HT-29 (cell line): ENCODE measurements at regions not wholly inside any gene's neighbourhood (a gene's known extent, or its start where the extent isn't known, plus 50 kb on each side); places are given as distances from the start of the nearest gene placed in this dataset.
"Not testable (repeated sequence)": the region's sequence is repeated elsewhere in the genome, so short reads cannot be mapped to it uniquely, and the experiment has no call there.

Source experiments
- DNase-seq: peaks from one replicate; pipeline ENCODE4 v3.0.0-alpha.2; 2015; ENCODE audit warnings: low spot score

DNA sequence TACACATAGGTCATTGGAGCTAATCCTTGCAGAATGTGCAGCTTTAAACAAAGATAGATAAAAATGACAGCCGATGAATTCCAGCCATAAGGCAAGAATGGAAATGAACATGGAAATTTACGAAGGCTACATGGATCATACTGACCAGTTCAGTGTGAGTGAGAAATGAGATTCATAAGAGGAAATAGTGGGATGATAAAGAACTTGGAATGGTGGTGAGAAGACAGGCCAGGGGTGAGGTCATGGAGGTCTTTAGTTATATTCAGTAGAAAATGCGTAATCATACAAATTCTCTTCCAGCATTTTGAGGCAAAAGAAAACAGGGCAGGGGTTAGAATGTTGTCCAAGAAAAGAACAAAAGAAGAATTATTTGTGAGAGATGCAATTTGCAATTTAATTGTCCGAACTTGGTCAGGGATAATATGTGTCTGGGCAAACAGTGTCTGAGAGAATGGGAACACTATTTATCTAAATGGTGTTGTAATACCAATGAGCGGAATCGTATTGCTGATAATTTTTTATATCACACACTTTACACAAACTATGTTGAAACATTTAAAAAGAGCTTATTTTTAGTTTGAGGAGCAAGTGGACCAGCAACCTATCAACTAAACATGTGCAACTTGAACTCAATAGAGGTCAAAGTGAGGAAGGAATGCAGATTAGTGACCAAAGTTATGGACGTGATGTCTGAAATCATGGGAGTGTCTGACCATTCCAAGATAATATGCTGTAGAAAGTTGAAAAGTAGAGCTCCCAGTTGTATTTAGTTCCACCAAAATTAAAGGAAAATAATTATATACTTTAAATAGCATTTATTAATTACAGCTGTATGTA is 739.0 kb upstream of the NCAM2 start:
- no peak for DNase-seq

GRCh38 chr21:20260124-20260523 is 738.1 kb upstream of the NCAM2 start:
- DNase-seq = no peak

- DNase-seq = no peak
These were observed 736.8 kb upstream of the NCAM2 start for GRCh38 chr21:20261364-20261763.

DNA sequence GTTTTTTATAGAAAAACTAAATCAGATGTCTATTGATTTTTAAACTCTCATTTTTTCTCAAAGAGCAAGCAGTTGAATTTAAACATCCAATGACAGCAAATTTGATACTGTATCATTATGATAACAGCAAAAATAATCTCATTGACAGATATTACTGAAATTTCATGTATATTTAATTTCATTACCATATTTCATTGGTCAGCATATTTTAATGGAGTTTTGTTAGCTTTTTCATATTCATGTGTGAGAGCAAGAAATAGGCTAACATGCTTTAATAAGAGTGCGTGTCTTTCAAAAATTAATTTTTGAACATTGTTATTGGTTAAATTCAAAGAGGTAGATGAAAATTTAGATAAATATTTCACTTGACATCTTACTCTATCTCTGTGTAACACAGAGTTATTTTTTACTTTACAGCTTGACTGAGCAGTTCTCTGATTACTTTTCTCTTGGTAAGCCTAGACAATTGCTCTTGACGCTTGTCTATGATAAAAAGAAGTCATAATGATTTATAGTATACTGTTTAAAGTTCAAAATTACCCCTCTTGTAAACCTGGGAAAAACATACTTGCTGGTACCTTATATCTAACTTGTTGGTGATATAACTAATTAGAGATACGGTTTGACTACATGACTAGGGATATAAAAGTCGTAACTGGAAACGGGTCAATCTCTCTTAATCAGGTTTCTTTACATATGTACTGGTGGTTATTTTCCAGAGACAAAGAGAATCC is 732.3 kb upstream of the NCAM2 start:
- DNase-seq = no peak

GRCh38 chr21:20266441-20266710 is 731.8 kb upstream of the NCAM2 start:
- DNase-seq = no peak

- DNase-seq = no peak
These were observed 727.7 kb upstream of the NCAM2 start for GRCh38 chr21:20270365-20271055.

DNA sequence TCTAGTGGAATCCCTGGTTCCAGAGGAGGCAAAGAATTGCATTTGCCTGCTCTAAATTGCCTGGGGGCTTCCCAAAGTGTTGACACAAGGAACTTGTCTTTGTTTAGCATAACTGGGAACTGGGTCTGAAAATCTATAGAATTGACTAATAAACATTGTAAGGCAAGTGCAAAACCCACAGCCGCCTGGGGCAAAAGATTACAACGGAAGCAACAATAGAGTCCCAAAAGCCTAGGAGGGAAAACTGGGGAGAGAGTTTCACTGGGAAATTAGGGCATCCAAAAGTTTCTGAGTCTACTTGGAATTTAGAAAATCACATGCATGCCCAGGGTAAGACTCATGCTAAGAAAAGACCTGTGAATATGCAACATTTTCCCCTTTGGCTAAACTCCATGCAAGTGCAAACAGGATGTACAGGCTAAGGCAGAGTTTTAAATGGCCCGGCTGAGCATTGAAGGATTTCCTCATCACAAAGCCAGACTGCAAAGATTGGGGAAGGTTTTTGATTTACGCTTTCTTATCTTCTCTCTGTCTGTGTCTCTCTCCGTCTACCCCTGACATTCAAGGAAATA is 725.3 kb upstream of the NCAM2 start:
- no peak for DNase-seq

DNA sequence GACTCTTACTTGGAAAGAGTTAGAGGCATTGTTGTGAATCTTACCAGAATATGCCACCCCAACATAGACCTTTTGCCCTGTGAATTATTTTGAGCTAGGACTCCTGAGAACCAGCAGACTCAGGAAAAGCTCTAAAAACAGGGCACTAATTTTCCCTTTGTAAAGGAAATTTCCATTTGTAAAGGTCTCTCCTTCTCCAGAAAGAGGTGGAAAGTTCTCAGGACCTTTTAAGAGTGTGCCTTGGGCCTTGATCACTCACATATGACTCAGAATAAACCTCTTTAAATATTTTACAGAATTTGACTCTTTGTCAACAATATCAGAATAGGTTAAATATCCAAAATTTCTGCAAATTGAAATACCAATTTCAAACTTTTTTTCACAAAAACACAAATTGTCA is 721.8 kb upstream of the NCAM2 start:
- no peak for DNase-seq

DNA sequence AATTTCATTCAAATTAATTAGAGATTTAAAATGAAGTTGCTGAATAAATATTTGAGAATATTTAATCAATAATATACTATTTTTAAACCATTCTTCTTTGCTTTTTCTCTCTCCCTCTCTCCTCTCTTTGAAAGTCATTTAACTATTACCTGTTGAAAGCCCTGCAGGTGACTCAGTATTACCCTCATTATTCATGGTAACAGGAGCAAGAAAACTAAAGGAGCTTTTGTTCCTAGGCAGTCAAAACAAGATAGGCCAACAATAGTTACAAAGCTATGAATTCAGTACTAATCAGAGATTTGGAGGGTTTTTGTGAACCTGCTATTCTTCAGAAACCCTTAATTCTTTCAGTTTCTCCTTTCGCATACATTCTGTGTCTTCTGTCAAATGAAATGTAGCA is 721.3 kb upstream of the NCAM2 start:
- no peak for DNase-seq

DNA sequence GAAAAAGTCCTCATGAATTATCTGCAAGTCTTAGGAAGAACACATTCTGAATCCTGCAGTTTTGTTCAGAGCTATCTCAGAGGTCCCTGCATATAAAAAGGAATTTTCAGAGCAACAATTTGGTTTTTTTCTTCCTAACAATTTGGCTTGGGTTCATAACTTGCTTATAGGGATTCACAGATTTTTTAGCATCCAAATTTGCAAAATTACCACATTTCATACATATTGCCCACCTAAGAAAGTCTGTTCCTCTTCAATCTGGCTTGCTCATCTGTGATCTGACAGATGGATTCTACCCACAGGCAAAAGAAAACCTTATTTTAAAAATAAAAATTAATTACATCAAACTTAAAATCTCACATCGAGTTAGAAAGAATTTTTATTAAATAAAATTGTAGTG is 714.4 kb upstream of the NCAM2 start:
- DNase-seq = no peak

DNA sequence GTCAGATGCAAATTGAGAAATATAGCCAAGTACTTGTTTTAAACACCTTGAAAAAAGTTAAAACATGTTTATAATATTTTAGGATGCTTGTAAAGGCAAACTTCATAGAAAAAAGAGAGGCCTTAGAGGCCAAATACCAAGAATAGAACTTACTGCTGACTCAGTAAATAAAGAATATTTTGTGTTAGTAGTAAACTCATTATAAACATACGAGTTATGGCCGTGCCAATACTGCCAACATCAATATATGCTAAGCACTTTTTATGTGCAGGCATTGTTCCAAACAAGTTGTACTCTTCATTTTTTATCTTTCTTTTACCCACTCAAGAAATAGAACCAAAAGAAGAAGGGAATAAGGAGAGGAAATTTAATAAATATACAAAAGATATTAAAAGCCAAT is 705.9 kb upstream of the NCAM2 start:
- DNase-seq = no peak

DNA sequence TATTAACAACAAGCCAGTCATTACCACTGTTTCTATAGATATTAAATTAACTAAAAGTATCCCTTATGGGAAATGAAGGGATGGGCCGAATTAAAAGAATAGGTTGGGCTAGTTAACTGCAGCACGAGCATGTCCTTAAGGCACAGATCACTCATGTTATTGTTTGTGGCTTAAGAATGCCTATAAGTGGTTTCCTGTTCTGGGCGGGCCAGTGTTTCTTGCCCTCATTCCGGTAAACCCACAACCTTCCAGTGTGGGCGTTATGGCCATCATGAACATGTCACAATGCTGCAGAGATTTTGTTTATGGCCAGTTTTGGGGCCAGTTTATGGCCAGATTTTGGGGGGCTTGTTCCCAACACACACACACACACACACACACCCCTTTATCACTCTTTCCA is 705.4 kb upstream of the NCAM2 start:
- not testable (repeated sequence) for DNase-seq

DNA sequence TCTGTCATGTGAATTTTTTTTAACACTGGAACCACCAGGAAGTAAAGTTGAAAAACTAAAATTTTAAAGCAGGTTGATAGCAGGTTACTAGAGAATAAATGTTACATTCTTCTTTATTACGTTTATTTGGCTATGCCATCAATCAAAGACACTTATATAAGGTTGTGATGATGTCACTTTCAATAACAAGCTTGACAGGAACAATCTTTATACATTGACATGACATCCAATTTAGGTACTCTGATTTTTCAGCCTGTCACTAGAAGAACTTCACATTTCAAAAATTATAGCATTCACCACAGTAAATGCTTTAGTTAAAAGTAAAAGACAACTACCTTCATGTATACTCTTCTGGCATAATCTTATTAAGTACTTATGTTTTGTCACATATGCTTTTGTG is 696.8 kb upstream of the NCAM2 start:
- no peak for DNase-seq

DNA sequence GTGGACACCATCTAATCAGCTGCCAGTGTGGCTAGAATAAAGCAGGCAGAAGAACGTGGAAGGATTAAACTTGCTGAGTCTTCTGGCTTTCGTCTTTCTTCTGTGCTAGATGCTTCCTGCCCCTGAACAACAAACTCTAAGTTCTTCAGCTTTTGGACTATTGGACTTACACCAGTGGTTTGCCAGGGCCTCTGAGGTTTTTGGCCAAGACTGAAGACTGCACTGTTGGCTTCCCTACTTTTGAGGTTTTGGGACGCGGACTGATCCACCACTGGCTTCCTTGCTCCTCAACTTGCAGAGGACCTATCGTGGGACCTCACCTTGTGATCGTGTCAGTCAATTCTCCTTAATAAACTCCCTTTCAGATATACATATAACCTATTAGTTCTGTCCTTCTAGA is 696.1 kb upstream of the NCAM2 start:
- no peak for DNase-seq

DNA sequence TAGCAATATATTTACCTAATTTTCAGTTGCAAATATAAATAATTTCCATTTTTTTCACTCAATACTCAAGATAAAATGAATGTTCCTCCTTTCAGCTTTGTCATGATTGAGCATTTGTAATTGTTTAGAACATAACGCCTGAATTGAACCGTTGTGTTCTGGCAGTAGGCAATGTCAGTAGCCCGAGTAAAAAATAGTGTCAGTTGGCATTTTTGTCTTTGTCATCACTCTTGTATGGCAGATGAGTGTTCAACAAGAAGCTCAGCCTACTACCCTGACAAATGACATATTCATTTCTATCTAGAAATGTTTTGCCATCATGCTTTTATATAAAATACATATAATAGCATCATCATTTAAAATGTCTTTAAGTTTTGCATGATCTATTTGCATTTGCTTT is 691.4 kb upstream of the NCAM2 start:
- no peak for DNase-seq

DNA sequence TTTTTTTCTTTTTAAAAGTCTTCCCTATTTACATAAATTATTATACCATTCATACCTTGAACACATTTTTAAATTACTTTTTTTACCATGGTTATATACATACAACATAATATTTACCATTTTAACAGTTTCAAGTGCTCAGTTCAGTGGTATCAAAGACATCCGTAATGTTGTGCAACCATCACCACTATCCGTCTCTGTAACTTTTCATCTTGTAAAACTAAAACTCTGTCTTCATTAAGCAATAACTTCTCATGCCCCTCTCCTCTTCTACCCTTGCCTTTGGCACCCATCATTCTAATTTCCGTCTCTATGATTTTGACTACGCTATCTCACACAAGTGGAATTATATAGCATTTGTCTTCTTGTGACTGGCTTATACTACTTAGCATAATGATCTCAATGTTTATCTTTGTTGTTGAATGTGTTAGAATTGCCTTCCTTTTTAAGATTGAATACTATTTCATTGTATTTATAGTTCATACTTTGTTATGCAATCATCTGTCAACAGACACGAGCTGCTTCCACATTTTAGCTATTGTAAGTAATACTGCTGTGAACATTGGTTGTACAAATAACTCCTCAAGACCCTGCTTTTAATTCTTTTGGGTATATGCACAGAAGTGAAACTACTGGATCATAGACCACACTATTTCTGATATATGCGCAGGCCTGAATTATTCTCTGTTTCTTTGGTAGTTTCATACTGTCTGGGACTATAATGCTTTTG is 689.5 kb upstream of the NCAM2 start:
- DNase-seq = no peak

DNA sequence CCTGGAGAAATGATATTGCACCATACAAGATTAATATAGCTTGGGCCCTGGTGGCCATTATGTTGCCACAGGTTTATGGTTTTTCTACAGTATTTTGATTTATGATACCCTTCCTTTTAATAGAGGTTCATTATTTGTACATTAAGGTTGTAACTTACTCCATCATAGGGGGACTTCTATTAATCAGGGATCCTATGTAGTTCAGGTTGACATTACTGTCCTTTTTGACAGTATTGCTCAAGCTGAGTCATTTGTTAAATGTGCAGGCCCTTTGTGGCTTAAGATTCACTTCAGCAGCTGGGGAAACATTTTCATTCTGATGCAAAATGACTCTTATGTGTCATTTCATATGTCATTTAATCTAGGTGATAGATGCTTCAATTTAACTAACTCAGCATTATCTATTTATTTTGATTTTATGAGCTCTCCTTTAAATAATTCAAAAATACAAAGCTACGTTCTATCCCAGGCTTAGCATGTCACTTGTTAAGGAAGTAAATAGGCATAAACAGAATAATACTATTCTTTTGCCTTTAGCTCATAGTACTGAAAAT is 686.9 kb upstream of the NCAM2 start:
- DNase-seq = no peak

DNA sequence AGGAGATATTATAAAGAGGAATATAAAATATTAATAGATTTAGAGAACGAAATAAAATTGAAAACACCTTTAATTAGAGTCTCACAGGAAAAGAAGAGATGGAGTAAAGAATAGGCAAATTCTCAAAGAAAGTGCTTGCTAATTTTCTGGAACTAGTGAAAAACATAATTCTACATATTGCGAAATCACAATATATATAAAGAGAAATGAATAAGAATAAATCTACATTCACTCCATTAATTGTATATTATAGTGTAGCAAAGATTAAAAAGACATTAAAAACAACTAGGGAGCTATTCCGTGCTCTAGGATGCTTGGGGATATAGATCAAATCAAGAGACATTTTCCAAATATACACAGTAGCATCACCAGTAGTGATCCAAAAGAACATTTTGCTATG is 685.2 kb upstream of the NCAM2 start:
- no peak for DNase-seq

- DNase-seq = no peak
These were observed 683.2 kb upstream of the NCAM2 start for GRCh38 chr21:20315042-20315441.

DNA sequence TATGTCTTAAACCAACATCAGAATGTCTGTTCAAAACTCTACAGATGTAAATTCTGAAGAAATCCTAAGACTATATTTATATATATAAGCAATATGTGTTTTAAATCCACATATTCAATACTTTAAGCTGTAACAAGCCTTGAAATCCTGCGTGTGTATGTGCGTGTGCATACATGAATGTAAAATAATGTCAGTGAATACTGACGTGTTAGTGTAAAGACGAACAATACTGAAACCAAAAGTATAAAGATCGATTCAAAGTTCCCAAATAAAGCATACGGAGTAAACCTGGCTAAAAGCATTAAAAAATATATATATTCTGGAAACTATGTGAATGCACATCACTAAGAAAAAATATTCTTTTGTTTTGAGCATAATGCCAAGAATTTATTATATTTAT is 668.6 kb upstream of the NCAM2 start:
- DNase-seq = no peak

DNA sequence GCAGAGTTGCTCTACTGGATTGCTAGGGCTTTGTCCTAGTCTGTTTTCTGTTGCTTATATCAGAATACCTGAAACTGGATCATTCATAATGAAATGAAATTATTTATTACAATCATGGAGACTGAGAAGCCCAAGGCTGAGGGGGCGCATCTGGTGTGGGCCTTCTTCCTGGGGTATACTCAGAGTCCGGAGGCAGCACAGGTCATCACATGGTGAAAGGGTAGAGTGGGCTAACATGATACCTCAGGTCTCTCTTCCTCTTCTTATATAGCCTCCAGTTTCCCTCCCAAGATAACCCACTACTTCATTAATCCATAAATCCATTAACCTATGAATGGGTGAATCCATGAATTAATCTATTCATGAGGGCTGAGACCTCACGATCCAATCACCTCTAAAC is 667.6 kb upstream of the NCAM2 start:
- no peak for DNase-seq

DNA sequence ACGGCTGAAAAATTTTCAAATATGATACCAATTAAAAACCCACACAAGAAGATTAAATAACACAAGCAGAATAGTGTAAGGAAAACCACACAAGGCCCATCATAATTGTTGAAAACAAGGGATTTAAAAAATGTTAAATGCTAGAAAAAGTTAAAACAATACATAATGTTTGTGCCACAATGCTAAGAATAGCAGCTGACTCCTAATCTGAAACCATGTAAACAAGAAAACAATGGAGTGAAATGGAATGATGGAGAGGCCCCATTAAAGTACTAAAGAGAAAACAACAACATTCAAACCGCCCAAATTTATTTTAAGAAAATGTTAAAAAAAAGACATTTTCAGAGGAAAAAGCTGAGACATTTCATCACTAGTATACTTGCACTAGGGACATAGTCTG is 663.6 kb upstream of the NCAM2 start:
- DNase-seq = no peak
